ENCODE measurements at regions not wholly inside any gene's neighbourhood (a gene's known extent, or its start where the extent isn't known, plus 50 kb on each side); places are given as distances from the start of the nearest gene placed in this dataset.

- Histone ChIP-seq H3K27ac (no peak overlapping the region), H3K4me3 (no peak overlapping the region)
- DNase-seq (ENCODE audit: low spot score) = no peak
- no peak for TF ChIP-seq CTCF (IDR thresholded peaks at IDR 0.05)
Observed at GRCh38 chr13:71089056-71089455, 777.9 kb downstream of the DACH1 start.

- Histone ChIP-seq H3K27ac (no peak overlapping the region), H3K4me3 (no peak overlapping the region)
- TF ChIP-seq CTCF (IDR thresholded peaks at IDR 0.05) = no peak
- no peak for DNase-seq (ENCODE audit: low spot score)
Observed at GRCh38 chr13:71087432-71087831, 779.6 kb downstream of the DACH1 start.

GRCh38 chr13:71087006-71087405, 780.0 kb downstream of the DACH1 start:
- TF ChIP-seq CTCF (IDR thresholded peaks at IDR 0.05) = no peak
- no peak for DNase-seq (ENCODE audit: low spot score)
- H3K27ac ChIP-seq = no peak overlapping the region
- no peak overlapping the region for H3K4me3 ChIP-seq

- H3K4me3 ChIP-seq = no peak overlapping the region
- TF ChIP-seq CTCF (IDR thresholded peaks at IDR 0.05) = no peak
- DNase-seq (ENCODE audit: low spot score) = no peak
- no peak overlapping the region for H3K27ac ChIP-seq
Observed at GRCh38 chr13:71082631-71083030, 784.4 kb downstream of the DACH1 start.

- no peak for DNase-seq (ENCODE audit: low spot score)
- Histone ChIP-seq H3K4me3 (no peak overlapping the region), H3K27ac (no peak overlapping the region)
- no peak for TF ChIP-seq CTCF (IDR thresholded peaks at IDR 0.05)
Observed at GRCh38 chr13:71079638-71080037, 787.4 kb downstream of the DACH1 start.

- no peak overlapping the region for H3K4me3 ChIP-seq
- no peak for TF ChIP-seq CTCF (IDR thresholded peaks at IDR 0.05)
Observed at GRCh38 chr13:71068041-71068440, 799.0 kb downstream of the DACH1 start.

GRCh38 chr13:71067165-71067815, 799.7 kb downstream of the DACH1 start:
- no peak for DNase-seq (ENCODE audit: low spot score)
- H3K27ac ChIP-seq = no peak overlapping the region
- no peak overlapping the region for H3K4me3 ChIP-seq
- no peak for TF ChIP-seq CTCF (IDR thresholded peaks at IDR 0.05)

More at GRCh38 chr13:71068041-71068440, 799.0 kb downstream of the DACH1 start:
- H3K27ac ChIP-seq = no peak overlapping the region
- DNase-seq (ENCODE audit: low spot score) = no peak

All from coronary artery (tissue), 2 donors.